ENCODE measurements at regions not wholly inside any gene's neighbourhood (a gene's known extent, or its start where the extent isn't known, plus 50 kb on each side); places are given as distances from the start of the nearest gene placed in this dataset.
A peak's percentile ranks its signal among the peaks of the same experiment; 100 is the strongest.

GRCh38 chr7:115267503-115267902, 345.6 kb downstream of the MDFIC start:
- DNase-seq (ENCODE audit: low read depth, low spot score) (no peak), ATAC-seq (0 out of 3 replicates have a peak, but pooled peaks have one; percentile 42), FAIRE-seq (no peak)
- ChIA-PET SMC1A (ENCODE audit: uncharacterized antibody, unreplicated experiment) (interaction anchor here (1.1 kb wide), 1 partner anchor 10 kb away, joined by 3 read pairs; no protein-coding TSS in a partner anchor), POLR2A (no interaction called here), RAD21 (ENCODE audit: unreplicated experiment) (no interaction called here), CTCF (no interaction called here)
- no peak overlapping the region for H3K27ac ChIP-seq (ENCODE audit: control insufficient read depth, insufficient read depth)
- no peak overlapping the region for H3K4me2 ChIP-seq (ENCODE audit: control insufficient read depth, insufficient read depth)
- no peaks in the 10 kb centered on the region for H3K9me3 ChIP-seq (replicated peaks; ENCODE audit: control insufficient read depth, insufficient read depth, low read length)
- intact Hi-C loops (cut with micrococcal nuclease; ENCODE audit: unreplicated experiment) (no loop called here), in situ Hi-C loops (cut with MboI) (no loop called here)
- no peaks in the 10 kb centered on the region for H4K20me1 ChIP-seq (ENCODE audit: control insufficient read depth, insufficient read depth)
- H2AFZ ChIP-seq (ENCODE audit: control insufficient read depth, low read depth, low read length) = no peak overlapping the region
- TF ChIP-seq, protein P1, sequence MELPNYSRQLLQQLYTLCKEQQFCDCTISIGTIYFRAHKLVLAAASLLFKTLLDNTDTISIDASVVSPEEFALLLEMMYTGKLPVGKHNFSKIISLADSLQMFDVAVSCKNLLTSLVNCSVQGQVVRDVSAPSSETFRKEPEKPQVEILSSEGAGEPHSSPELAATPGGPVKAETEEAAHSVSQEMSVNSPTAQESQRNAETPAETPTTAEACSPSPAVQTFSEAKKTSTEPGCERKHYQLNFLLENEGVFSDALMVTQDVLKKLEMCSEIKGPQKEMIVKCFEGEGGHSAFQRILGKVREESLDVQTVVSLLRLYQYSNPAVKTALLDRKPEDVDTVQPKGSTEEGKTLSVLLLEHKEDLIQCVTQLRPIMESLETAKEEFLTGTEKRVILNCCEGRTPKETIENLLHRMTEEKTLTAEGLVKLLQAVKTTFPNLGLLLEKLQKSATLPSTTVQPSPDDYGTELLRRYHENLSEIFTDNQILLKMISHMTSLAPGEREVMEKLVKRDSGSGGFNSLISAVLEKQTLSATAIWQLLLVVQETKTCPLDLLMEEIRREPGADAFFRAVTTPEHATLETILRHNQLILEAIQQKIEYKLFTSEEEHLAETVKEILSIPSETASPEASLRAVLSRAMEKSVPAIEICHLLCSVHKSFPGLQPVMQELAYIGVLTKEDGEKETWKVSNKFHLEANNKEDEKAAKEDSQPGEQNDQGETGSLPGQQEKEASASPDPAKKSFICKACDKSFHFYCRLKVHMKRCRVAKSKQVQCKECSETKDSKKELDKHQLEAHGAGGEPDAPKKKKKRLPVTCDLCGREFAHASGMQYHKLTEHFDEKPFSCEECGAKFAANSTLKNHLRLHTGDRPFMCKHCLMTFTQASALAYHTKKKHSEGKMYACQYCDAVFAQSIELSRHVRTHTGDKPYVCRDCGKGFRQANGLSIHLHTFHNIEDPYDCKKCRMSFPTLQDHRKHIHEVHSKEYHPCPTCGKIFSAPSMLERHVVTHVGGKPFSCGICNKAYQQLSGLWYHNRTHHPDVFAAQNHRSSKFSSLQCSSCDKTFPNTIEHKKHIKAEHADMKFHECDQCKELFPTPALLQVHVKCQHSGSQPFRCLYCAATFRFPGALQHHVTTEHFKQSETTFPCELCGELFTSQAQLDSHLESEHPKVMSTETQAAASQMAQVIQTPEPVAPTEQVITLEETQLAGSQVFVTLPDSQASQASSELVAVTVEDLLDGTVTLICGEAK (IDR thresholded peaks at IDR 0.05; ENCODE audit: borderline replicate concordance) = no peak
- TF ChIP-seq CHD2 (IDR thresholded peaks at IDR 0.05; ENCODE audit: borderline replicate concordance, low read depth, low read length) (no peak), MTA2 (IDR thresholded peaks at IDR 0.05; ENCODE audit: low read depth) (no peak), POLR2AphosphoS5 (IDR thresholded peaks at IDR 0.05; ENCODE audit: low read length) (no peak), STAT3 (IDR thresholded peaks at IDR 0.05; ENCODE audit: low read depth, low read length) (no peak), NFYA (IDR thresholded peaks at IDR 0.05; ENCODE audit: borderline replicate concordance, low read depth, low read length) (no peak), ASH2L (IDR thresholded peaks at IDR 0.05; ENCODE audit: borderline replicate concordance, low read depth) (no peak), SIN3A (IDR thresholded peaks at IDR 0.05; ENCODE audit: low read depth, low read length) (no peak), KLF5 (IDR thresholded peaks at IDR 0.05; ENCODE audit: partially characterized antibody) (no peak), PKNOX1 (IDR thresholded peaks at IDR 0.05) (no peak), IRF4 (IDR thresholded peaks at IDR 0.05; ENCODE audit: low read depth, low read length) (0 out of 2 replicates have a peak, but pooled peaks have one; percentile 12), JUNB (IDR thresholded peaks at IDR 0.05) (peak; percentile 72), RUNX3 (IDR thresholded peaks at IDR 0.05; ENCODE audit: low read length) (peak; percentile 16; the same call in 1 of the 2 replicates), SRF (IDR thresholded peaks at IDR 0.05; ENCODE audit: low read depth in 2 of 2, low read length in 2 of 2) (no peak), CREM (IDR thresholded peaks at IDR 0.05; ENCODE audit: low read depth) (no peak), ZNF207 (IDR thresholded peaks at IDR 0.05; ENCODE audit: borderline replicate concordance) (no peak)
- H3K4me3 ChIP-seq = no peak overlapping the region
- no peaks in the 10 kb centered on the region for H3K36me3 ChIP-seq (ENCODE audit: control insufficient read depth in 2 of 2, insufficient read depth in 2 of 2, low read length in 1 of 2)
- H3K27me3 ChIP-seq (replicated peaks in 1 of 2; ENCODE audit: control insufficient read depth in 2 of 2, insufficient read depth in 2 of 2, low read length in 1 of 2) = no peaks in the 10 kb centered on the region; a peak in 1 of 4 replicates
- H3K4me1 ChIP-seq (ENCODE audit: control insufficient read depth, insufficient read depth, low read length) = no peaks in the 10 kb centered on the region
- no peak overlapping the region for H3K9ac ChIP-seq (ENCODE audit: control insufficient read depth, insufficient read depth, low read length)
- no peaks in the 10 kb centered on the region for H3K79me2 ChIP-seq (ENCODE audit: control insufficient read depth, insufficient read depth, low read length)
- BruUV-seq (replicated peaks) = no TSS peak
